Suprapubic skin (tissue), 3 donors: ENCODE measurements at regions not wholly inside any gene's neighbourhood (a gene's known extent, or its start where the extent isn't known, plus 50 kb on each side); places are given as distances from the start of the nearest gene placed in this dataset.

Source experiments
- POLR2A ChIP-seq, 2 donors: fragments of 450-650 bp; IDR thresholded peaks; one replicate each; pipeline ENCODE4 v1.6.1; 2017; ENCODE audit warnings: antibody characterized with exemption in 2 of 2, mild to moderate bottlenecking in 2 of 2, moderate library complexity in 2 of 2
- TF ChIP-seq, protein P1 (sequence below), 2 donors: fragments of 200-600 bp in 1 of 2; fragments of 450-650 bp in 1 of 2; sonication (generic) in 1 of 2; IDR thresholded peaks; one replicate each; pipeline ENCODE4 v1.5.1; 2016 to 2019; ENCODE audit warnings: antibody characterized with exemption in 2 of 2, mild to moderate bottlenecking in 1 of 2, moderate library complexity in 1 of 2

DNA sequence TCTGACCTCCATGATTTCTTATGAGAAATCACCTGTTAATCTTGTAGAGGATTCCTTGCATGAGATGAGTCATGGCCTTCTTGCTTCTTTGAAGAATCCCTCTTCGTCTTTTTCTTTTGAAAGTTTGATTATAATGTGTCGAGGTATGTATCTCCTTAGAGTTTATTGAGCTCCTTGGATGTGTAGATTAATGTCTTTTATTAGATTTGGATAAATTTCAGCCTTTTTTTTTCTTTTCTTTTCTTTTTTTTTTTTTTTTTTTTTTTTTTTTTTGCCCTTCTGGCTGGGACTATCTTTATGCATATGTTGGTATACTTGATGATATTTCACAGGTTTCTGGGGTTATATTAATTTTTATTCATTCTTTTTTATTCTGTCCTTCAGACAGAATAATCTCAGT is 72.3 kb upstream of the ITGA4 start:
- TF ChIP-seq, protein P1, sequence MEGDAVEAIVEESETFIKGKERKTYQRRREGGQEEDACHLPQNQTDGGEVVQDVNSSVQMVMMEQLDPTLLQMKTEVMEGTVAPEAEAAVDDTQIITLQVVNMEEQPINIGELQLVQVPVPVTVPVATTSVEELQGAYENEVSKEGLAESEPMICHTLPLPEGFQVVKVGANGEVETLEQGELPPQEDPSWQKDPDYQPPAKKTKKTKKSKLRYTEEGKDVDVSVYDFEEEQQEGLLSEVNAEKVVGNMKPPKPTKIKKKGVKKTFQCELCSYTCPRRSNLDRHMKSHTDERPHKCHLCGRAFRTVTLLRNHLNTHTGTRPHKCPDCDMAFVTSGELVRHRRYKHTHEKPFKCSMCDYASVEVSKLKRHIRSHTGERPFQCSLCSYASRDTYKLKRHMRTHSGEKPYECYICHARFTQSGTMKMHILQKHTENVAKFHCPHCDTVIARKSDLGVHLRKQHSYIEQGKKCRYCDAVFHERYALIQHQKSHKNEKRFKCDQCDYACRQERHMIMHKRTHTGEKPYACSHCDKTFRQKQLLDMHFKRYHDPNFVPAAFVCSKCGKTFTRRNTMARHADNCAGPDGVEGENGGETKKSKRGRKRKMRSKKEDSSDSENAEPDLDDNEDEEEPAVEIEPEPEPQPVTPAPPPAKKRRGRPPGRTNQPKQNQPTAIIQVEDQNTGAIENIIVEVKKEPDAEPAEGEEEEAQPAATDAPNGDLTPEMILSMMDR (IDR thresholded peaks at IDR 0.05): no peak
- TF ChIP-seq POLR2A (IDR thresholded peaks at IDR 0.05): no peak
